ENCODE measurements at regions not wholly inside any gene's neighbourhood (a gene's known extent, or its start where the extent isn't known, plus 50 kb on each side); places are given as distances from the start of the nearest gene placed in this dataset.

- TF ChIP-seq CTCF (IDR thresholded peaks at IDR 0.05) (no peak), POLR2AphosphoS5 (IDR thresholded peaks at IDR 0.05; ENCODE audit: insufficient read depth in 1 of 2, low read depth in 1 of 2) (no peak), POLR2A (IDR thresholded peaks at IDR 0.05) (no peak)
These were observed 441.5 kb upstream of the CDH9 start for GRCh38 chr5:27479859-27480258.
